Glutamatergic neuron (in vitro differentiated cells): ENCODE measurements at regions not wholly inside any gene's neighbourhood (a gene's known extent, or its start where the extent isn't known, plus 50 kb on each side); places are given as distances from the start of the nearest gene placed in this dataset.

Experiments
- DNase-seq: peaks from one replicate; pipeline ENCODE4 v3.0.0; 2022
- H3K27ac Mint-ChIP-seq: one replicate; pipeline ENCODE4 v1.8.0; 2020; ENCODE audit warnings: mild to moderate bottlenecking, mixed read lengths, inconsistent platforms; ENCODE audit not compliant: unreplicated experiment
- H3K27me3 Mint-ChIP-seq: one replicate; pipeline ENCODE4 v1.8.0; 2020; ENCODE audit warnings: mild to moderate bottlenecking, moderate library complexity, mixed read lengths, inconsistent platforms; ENCODE audit not compliant: unreplicated experiment
- H3K36me3 Mint-ChIP-seq: one replicate; pipeline ENCODE4 v1.8.0; 2020; ENCODE audit warnings: mild to moderate bottlenecking, mixed read lengths, inconsistent platforms; ENCODE audit not compliant: unreplicated experiment
- H3K4me1 Mint-ChIP-seq: one replicate; pipeline ENCODE4 v1.8.0; 2020; ENCODE audit warnings: mild to moderate bottlenecking, low read depth, mixed read lengths, inconsistent platforms; ENCODE audit not compliant: unreplicated experiment
- H3K4me3 Mint-ChIP-seq: one replicate; pipeline ENCODE4 v1.8.0; 2020; ENCODE audit warnings: mild to moderate bottlenecking, mixed read lengths, inconsistent platforms; ENCODE audit not compliant: unreplicated experiment
- H3K9me3 Mint-ChIP-seq: one replicate; pipeline ENCODE4 v1.8.0; 2020; ENCODE audit warnings: mild to moderate bottlenecking, moderate library complexity, mixed read lengths, inconsistent platforms; ENCODE audit not compliant: unreplicated experiment
- TF ChIP-seq, protein P1 (sequence below): fragments of 200-600 bp; sonication (generic); IDR thresholded peaks from one replicate; pipeline ENCODE4 v1.5.0; 2021; ENCODE audit not compliant: partially characterized antibody, unreplicated experiment

DNA sequence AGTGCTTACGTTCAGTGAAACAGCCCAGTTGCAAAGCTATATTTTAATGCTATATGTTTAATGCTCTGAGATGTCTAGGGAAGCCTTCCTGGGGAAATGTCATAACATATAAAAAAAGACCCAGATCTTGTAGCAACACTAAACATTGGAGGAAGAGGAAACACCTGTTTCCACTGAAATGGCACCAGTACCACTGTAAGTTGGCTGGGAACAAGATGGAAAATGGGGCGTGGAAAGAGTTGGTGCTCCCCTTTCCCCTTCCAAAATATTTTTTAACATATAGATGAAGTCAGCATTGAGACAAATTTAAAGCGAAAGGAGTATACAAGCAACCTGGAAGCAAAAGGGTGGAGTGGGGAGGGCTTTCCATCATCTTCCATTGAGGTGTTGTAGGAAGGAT lies 289.9 kb upstream of the COL8A1 start:
- no peak overlapping the region for H3K4me3 Mint-ChIP-seq
- H3K36me3 Mint-ChIP-seq: no peaks in the 10 kb centered on the region
- TF ChIP-seq, protein P1, sequence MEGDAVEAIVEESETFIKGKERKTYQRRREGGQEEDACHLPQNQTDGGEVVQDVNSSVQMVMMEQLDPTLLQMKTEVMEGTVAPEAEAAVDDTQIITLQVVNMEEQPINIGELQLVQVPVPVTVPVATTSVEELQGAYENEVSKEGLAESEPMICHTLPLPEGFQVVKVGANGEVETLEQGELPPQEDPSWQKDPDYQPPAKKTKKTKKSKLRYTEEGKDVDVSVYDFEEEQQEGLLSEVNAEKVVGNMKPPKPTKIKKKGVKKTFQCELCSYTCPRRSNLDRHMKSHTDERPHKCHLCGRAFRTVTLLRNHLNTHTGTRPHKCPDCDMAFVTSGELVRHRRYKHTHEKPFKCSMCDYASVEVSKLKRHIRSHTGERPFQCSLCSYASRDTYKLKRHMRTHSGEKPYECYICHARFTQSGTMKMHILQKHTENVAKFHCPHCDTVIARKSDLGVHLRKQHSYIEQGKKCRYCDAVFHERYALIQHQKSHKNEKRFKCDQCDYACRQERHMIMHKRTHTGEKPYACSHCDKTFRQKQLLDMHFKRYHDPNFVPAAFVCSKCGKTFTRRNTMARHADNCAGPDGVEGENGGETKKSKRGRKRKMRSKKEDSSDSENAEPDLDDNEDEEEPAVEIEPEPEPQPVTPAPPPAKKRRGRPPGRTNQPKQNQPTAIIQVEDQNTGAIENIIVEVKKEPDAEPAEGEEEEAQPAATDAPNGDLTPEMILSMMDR: no peak
- no peaks in the 10 kb centered on the region for H3K4me1 Mint-ChIP-seq
- H3K27me3 Mint-ChIP-seq: no peaks in the 10 kb centered on the region
- H3K27ac Mint-ChIP-seq: no peak overlapping the region
- no peaks in the 10 kb centered on the region for H3K9me3 Mint-ChIP-seq
- no peak for DNase-seq

DNA sequence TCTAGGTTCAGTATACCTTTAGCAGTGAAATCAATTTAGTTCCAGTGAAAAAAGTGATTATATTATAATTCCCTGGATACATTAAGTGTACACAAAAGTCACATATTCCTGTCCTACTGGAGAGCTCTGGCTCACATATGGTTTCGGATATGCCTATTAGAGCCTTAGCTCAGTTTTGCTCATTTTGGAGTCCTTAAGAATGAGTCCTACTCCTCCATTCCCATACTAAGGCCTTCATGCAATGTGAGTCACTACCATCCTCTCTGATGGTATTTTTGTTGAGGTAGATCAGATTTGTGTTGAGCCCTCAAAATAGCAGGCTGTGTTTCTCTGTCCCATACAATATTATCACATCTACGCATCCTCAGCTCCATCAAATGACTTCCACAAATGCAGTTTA lies 294.2 kb upstream of the COL8A1 start:
- no peaks in the 10 kb centered on the region for H3K36me3 Mint-ChIP-seq
- no peaks in the 10 kb centered on the region for H3K9me3 Mint-ChIP-seq
- no peak overlapping the region for H3K27ac Mint-ChIP-seq
- DNase-seq: no peak
- no peaks in the 10 kb centered on the region for H3K4me1 Mint-ChIP-seq
- no peaks in the 10 kb centered on the region for H3K27me3 Mint-ChIP-seq
- TF ChIP-seq, protein P1: no peak
- H3K4me3 Mint-ChIP-seq: no peak overlapping the region

DNA sequence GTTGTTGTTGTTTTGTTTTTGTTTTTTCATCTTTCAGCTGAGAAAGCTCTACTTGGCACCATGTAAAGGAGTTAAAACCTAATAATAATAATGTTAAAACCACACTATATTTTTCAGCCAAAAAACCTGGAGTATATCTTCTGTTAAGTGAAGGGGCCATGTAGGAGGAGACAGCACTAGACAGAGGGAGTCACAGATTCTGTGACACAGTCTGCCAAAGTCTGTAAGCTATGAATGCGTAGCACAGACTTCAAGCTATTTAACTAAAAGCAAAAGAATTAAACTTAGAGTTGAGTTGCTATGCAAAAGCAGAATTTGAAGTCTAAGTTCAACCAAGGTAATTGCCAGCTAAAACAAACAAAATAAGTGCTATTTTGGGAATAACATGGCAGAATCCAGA lies 296.0 kb upstream of the COL8A1 start:
- H3K36me3 Mint-ChIP-seq: no peaks in the 10 kb centered on the region

DNA sequence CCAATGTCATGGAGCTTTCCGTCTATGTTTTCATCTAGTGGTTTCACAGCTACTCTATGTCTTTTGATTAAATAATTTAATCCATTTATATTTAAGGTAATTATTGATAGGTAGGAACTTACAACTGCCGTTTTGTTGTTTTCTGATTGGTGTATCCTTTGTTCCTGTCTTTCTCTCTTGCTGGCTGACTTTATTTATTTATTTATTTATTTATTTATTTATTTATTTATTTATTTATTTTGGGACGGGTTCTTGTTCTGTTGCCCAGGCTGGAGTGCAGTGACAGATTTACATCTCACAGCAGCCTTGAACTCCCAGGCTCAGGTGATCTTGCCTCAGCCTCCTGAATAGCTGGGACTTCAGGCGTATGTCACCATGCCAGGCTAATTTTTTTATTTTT lies 299.2 kb upstream of the COL8A1 start:
- TF ChIP-seq, protein P1: no peak
- H3K9me3 Mint-ChIP-seq: no peaks in the 10 kb centered on the region
- H3K27ac Mint-ChIP-seq: no peak overlapping the region
- DNase-seq: no peak
- H3K36me3 Mint-ChIP-seq: no peaks in the 10 kb centered on the region
- H3K27me3 Mint-ChIP-seq: no peaks in the 10 kb centered on the region
- H3K4me1 Mint-ChIP-seq: no peaks in the 10 kb centered on the region
- H3K4me3 Mint-ChIP-seq: no peak overlapping the region

More for the DNA sequence above, 296.0 kb upstream of the COL8A1 start:
- H3K27me3 Mint-ChIP-seq: no peaks in the 10 kb centered on the region
- TF ChIP-seq, protein P1: no peak
- no peak for DNase-seq
- H3K4me1 Mint-ChIP-seq: no peaks in the 10 kb centered on the region
- no peak overlapping the region for H3K4me3 Mint-ChIP-seq
- H3K9me3 Mint-ChIP-seq: no peaks in the 10 kb centered on the region
- H3K27ac Mint-ChIP-seq: no peak overlapping the region

DNA sequence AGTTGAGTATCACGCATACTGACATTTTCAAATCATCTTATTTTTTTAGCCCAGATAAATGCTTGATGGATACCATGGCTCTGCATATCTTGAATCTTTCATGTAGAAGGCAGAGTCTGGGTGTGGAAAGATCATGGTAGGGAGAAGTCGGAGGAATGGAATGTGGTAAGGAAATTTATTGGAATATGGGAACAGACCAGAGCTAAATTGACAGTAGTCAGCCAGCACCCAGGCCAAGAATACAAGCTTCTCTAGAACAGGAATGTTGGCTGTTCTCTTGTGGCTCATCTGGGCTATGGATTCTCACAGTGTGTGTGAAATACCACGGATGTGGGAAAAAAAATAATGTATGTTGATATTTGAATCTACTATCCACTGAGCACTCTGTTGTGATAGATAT lies 305.7 kb upstream of the COL8A1 start:
- Mint-ChIP-seq H3K9me3 (no peaks in the 10 kb centered on the region), H3K4me3 (no peak overlapping the region), H3K36me3 (no peaks in the 10 kb centered on the region), H3K27me3 (no peaks in the 10 kb centered on the region), H3K4me1 (no peaks in the 10 kb centered on the region), H3K27ac (no peak overlapping the region)
- DNase-seq: no peak
- TF ChIP-seq, protein P1: no peak
